Upper lobe of left lung (tissue), 6 donors: ENCODE measurements at regions not wholly inside any gene's neighbourhood (a gene's known extent, or its start where the extent isn't known, plus 50 kb on each side); places are given as distances from the start of the nearest gene placed in this dataset.

ENCODE experiments used
- ATAC-seq, 2 donors: fragments of 200-7000 bp; cut with Tn5 transposase; one replicate each; pipeline ENCODE4 v1.9.1; 2022; ENCODE audit warnings: mild to moderate bottlenecking in 2 of 2, moderate library complexity in 2 of 2; ENCODE audit not compliant: low FRiP score in 2 of 2
- DNase-seq, 2 donors: peaks; one replicate each; pipeline ENCODE4 v3.0.0-alpha.2; 2019 to 2020
- H3K27ac ChIP-seq, 4 donors: fragments of 200-600 bp; sonication (generic); one replicate each; pipeline ENCODE4 v1.5.1; 2016 to 2019
- H3K27me3 ChIP-seq, 4 donors: fragments of 200-600 bp; sonication (generic); one replicate each; pipeline ENCODE4 v1.5.1; 2017 to 2019
- H3K36me3 ChIP-seq, 4 donors: fragments of 200-600 bp; sonication (generic); one replicate each; pipeline ENCODE4 v1.5.1; 2016 to 2019
- H3K4me1 ChIP-seq, 4 donors: fragments of 200-600 bp; sonication (generic); one replicate each; pipeline ENCODE4 v1.5.1; 2018 to 2019
- H3K4me3 ChIP-seq, 4 donors: fragments of 200-600 bp; sonication (generic); one replicate each; pipeline ENCODE4 v1.5.1; 2017 to 2019; ENCODE audit warnings: mild to moderate bottlenecking in 2 of 4, moderate library complexity in 1 of 4
- H3K9me3 ChIP-seq, 4 donors: fragments of 200-600 bp; sonication (generic); one replicate each; pipeline ENCODE4 v1.5.1; 2018 to 2019
- CTCF ChIP-seq, 6 experiments: fragments of 450-650 bp in 4 of 6; fragments of 200-600 bp in 2 of 6; sonication (generic) in 2 of 6; IDR thresholded peaks; one replicate each; pipeline ENCODE4 v1.5.1; 2016 to 2019; ENCODE audit warnings: antibody characterized with exemption in 6 of 6
- EP300 ChIP-seq, 4 donors: sonication (generic); formaldehyde crosslinking; IDR thresholded peaks; one replicate each; pipeline ENCODE4 v1.5.1; 2017; ENCODE audit warnings: antibody characterized with exemption in 4 of 4, control low read depth in 2 of 4
- POLR2A ChIP-seq, 4 donors: fragments of 450-650 bp; IDR thresholded peaks; one replicate each; pipeline ENCODE4 v1.5.1; 2016 to 2017; ENCODE audit warnings: antibody characterized with exemption in 4 of 4, mild to moderate bottlenecking in 2 of 4
- POLR2AphosphoS5 ChIP-seq, 2 donors: sonication (generic); formaldehyde crosslinking; IDR thresholded peaks; one replicate each; pipeline ENCODE4 v1.5.1; 2017; ENCODE audit warnings: antibody characterized with exemption in 2 of 2
- WGBS, 2 donors: methylation state at CpG; one replicate each; pipeline ENCODE4 v1.1.5; 2017 to 2018; 5-methylcytosine and 5-hydroxymethylcytosine counted together
- donor health status: DM: no; HTN: no; CAD: no; lungs with moderate emphysema.
- donor health status: DM: no; HTN: yes; CAD: no; lungs with severe emphysema.

- Histone ChIP-seq H3K36me3 (no peaks in the 10 kb centered on the region), H3K27me3 (no peaks in the 10 kb centered on the region), H3K27ac (no peak overlapping the region), H3K9me3 (no peaks in the 10 kb centered on the region), H3K4me3 (no peak overlapping the region), H3K4me1 (no peaks in the 10 kb centered on the region)
- DNase-seq (no peak), ATAC-seq (no peak)
- no peak for TF ChIP-seq POLR2AphosphoS5 (IDR thresholded peaks at IDR 0.05)
- no peak for TF ChIP-seq EP300 (IDR thresholded peaks at IDR 0.05)
- TF ChIP-seq POLR2A (IDR thresholded peaks at IDR 0.05) = no peak
These were observed 385.5 kb downstream of the GBE1 start for GRCh38 chr3:81375921-81376320.

GRCh38 chr3:81364411-81364810 is 397.0 kb downstream of the GBE1 start:
- H3K27ac ChIP-seq = no peak overlapping the region
- WGBS, 2 donors = 14 to 30% methylated on average over 3 of the region's 3 CpGs

GRCh38 chr3:81363816-81364215 is 397.6 kb downstream of the GBE1 start:
- Histone ChIP-seq H3K27me3 (no peaks in the 10 kb centered on the region), H3K9me3 (no peaks in the 10 kb centered on the region), H3K4me1 (no peaks in the 10 kb centered on the region), H3K36me3 (no peaks in the 10 kb centered on the region), H3K27ac (no peak overlapping the region), H3K4me3 (no peak overlapping the region)
- 39 to 52% methylated on average over 2 of the region's 2 CpGs for WGBS, 2 donors
- DNase-seq (no peak), ATAC-seq (no peak)
- TF ChIP-seq CTCF (IDR thresholded peaks at IDR 0.05) (no peak), EP300 (IDR thresholded peaks at IDR 0.05) (no peak), POLR2AphosphoS5 (IDR thresholded peaks at IDR 0.05) (no peak), POLR2A (IDR thresholded peaks at IDR 0.05) (no peak)

More at GRCh38 chr3:81364411-81364810, 397.0 kb downstream of the GBE1 start:
- DNase-seq (no peak), ATAC-seq (no peak)
- Histone ChIP-seq H3K4me3 (no peak overlapping the region), H3K36me3 (no peaks in the 10 kb centered on the region), H3K4me1 (no peaks in the 10 kb centered on the region), H3K27me3 (no peaks in the 10 kb centered on the region), H3K9me3 (no peaks in the 10 kb centered on the region)
- TF ChIP-seq POLR2A (IDR thresholded peaks at IDR 0.05) = no peak

- TF ChIP-seq POLR2A (IDR thresholded peaks at IDR 0.05) (no peak), EP300 (IDR thresholded peaks at IDR 0.05) (no peak), POLR2AphosphoS5 (IDR thresholded peaks at IDR 0.05) (no peak), CTCF (IDR thresholded peaks at IDR 0.05) (no peak)
- DNase-seq (no peak), ATAC-seq (no peak)
- H3K9me3 ChIP-seq = no peaks in the 10 kb centered on the region
- no peaks in the 10 kb centered on the region for H3K4me1 ChIP-seq
- H3K27me3 ChIP-seq = no peaks in the 10 kb centered on the region
- no peak overlapping the region for H3K27ac ChIP-seq
- WGBS, 2 donors = 80 to 81% methylated on average over 5 of the region's 5 CpGs
- no peak overlapping the region for H3K4me3 ChIP-seq
- H3K36me3 ChIP-seq = no peaks in the 10 kb centered on the region
These were observed 407.3 kb downstream of the GBE1 start for GRCh38 chr3:81354119-81354518.

GRCh38 chr3:81352867-81353266 is 408.6 kb downstream of the GBE1 start:
- ATAC-seq = no peak
- no peak for DNase-seq
- Histone ChIP-seq H3K36me3 (no peaks in the 10 kb centered on the region), H3K27ac (no peak overlapping the region), H3K9me3 (no peaks in the 10 kb centered on the region), H3K27me3 (no peaks in the 10 kb centered on the region), H3K4me3 (no peak overlapping the region), H3K4me1 (no peaks in the 10 kb centered on the region)
- 49 to 50% methylated on average over 3 of the region's 3 CpGs for WGBS, 2 donors
- TF ChIP-seq POLR2AphosphoS5 (IDR thresholded peaks at IDR 0.05) (no peak), EP300 (IDR thresholded peaks at IDR 0.05) (no peak), POLR2A (IDR thresholded peaks at IDR 0.05) (no peak), CTCF (IDR thresholded peaks at IDR 0.05) (no peak)

- H3K4me3 ChIP-seq = no peak overlapping the region
- no peaks in the 10 kb centered on the region for H3K4me1 ChIP-seq
- no peak for DNase-seq
- 77 to 83% methylated on average over 4 of the region's 4 CpGs for WGBS, 2 donors
- no peak for ATAC-seq
- TF ChIP-seq EP300 (IDR thresholded peaks at IDR 0.05) (no peak), CTCF (IDR thresholded peaks at IDR 0.05) (no peak), POLR2A (IDR thresholded peaks at IDR 0.05) (no peak), POLR2AphosphoS5 (IDR thresholded peaks at IDR 0.05) (no peak)
- H3K36me3 ChIP-seq = no peaks in the 10 kb centered on the region
- H3K27me3 ChIP-seq = no peaks in the 10 kb centered on the region
- no peak overlapping the region for H3K27ac ChIP-seq
- H3K9me3 ChIP-seq = no peaks in the 10 kb centered on the region
These were observed 411.6 kb downstream of the GBE1 start for GRCh38 chr3:81349816-81350340.
